Amygdala (tissue), 56 donors: ENCODE measurements at regions not wholly inside any gene's neighbourhood (a gene's known extent, or its start where the extent isn't known, plus 50 kb on each side); places are given as distances from the start of the nearest gene placed in this dataset.
"Not testable (repeated sequence)": the region's sequence is repeated elsewhere in the genome, so short reads cannot be mapped to it uniquely, and the experiment has no call there.

ENCODE experiments used
- DNase-seq, 56 donors: peaks; one replicate each; lab custom pipeline; 2025; lab: John Stamatoyannopoulos, UW

- DNase-seq: no peak
Observed at GRCh38 chr4:56155432-56155831, 206.7 kb downstream of the CEP135 start.

- DNase-seq: no peak
Observed at GRCh38 chr4:56149591-56149990, 200.8 kb downstream of the CEP135 start.

GRCh38 chr4:56148428-56148827, 199.7 kb downstream of the CEP135 start:
- no peak for DNase-seq

- DNase-seq: no peak
Observed at GRCh38 chr4:56147371-56147770, 198.6 kb downstream of the CEP135 start.

- no peak for DNase-seq
Observed at GRCh38 chr4:56146956-56147355, 198.2 kb downstream of the CEP135 start.

- DNase-seq: no peak
Observed at GRCh38 chr4:56142088-56142487, 193.3 kb downstream of the CEP135 start.

- DNase-seq: no peak
Observed at GRCh38 chr4:56139241-56139827, 190.6 kb downstream of the CEP135 start.

GRCh38 chr4:56134834-56135233, 186.1 kb downstream of the CEP135 start:
- not testable (repeated sequence) for DNase-seq

- DNase-seq: no peak
Observed at GRCh38 chr4:56134266-56134665, 185.5 kb downstream of the CEP135 start.

- DNase-seq: no peak
Observed at GRCh38 chr4:56132835-56133234, 184.1 kb downstream of the CEP135 start.

GRCh38 chr4:56132188-56132587, 183.4 kb downstream of the CEP135 start:
- not testable (repeated sequence) for DNase-seq

- DNase-seq: no peak
Observed at GRCh38 chr4:56130606-56131155, 181.9 kb downstream of the CEP135 start.

GRCh38 chr4:56129431-56129861, 180.7 kb downstream of the CEP135 start:
- no peak for DNase-seq

- no peak for DNase-seq
Observed at GRCh38 chr4:56128213-56128612, 179.5 kb downstream of the CEP135 start.

GRCh38 chr4:56127716-56128115, 179.0 kb downstream of the CEP135 start:
- DNase-seq: no peak

- DNase-seq: no peak
Observed at GRCh38 chr4:56123547-56123946, 174.8 kb downstream of the CEP135 start.

GRCh38 chr4:56123051-56123450, 174.3 kb downstream of the CEP135 start:
- DNase-seq: no peak

GRCh38 chr4:56118845-56119244, 170.1 kb downstream of the CEP135 start:
- DNase-seq: no peak

- DNase-seq: no peak
Observed at GRCh38 chr4:56118055-56118454, 169.3 kb downstream of the CEP135 start.

GRCh38 chr4:56115898-56116297, 167.2 kb downstream of the CEP135 start:
- no peak for DNase-seq

- no peak for DNase-seq
Observed at GRCh38 chr4:56112377-56112776, 163.6 kb downstream of the CEP135 start.
